Mucosa of descending colon (tissue), 3 donors: ENCODE measurements at regions not wholly inside any gene's neighbourhood (a gene's known extent, or its start where the extent isn't known, plus 50 kb on each side); places are given as distances from the start of the nearest gene placed in this dataset.

Source experiments
- ATAC-seq: fragments of 200-7000 bp; cut with Tn5 transposase; one replicate; pipeline ENCODE4 v1.9.1; 2020; ENCODE audit warnings: mild to moderate bottlenecking, moderate library complexity
- DNase-seq, 3 donors: peaks; one replicate each; pipeline ENCODE4 v3.0.0-alpha.2; 2020
- H3K36me3 ChIP-seq: fragments of 200-600 bp; one replicate; pipeline ENCODE4 v1.8.0; 2021; ENCODE audit warnings: low read depth, mild to moderate bottlenecking
- H3K4me1 ChIP-seq: fragments of 200-600 bp; one replicate; pipeline ENCODE4 v1.8.0; 2021; ENCODE audit warnings: low read depth, mild to moderate bottlenecking
- H3K4me3 ChIP-seq: fragments of 200-600 bp; one replicate; pipeline ENCODE4 v1.8.0; 2021; ENCODE audit warnings: mild to moderate bottlenecking
- H3K9me3 ChIP-seq: fragments of 200-600 bp; one replicate; pipeline ENCODE4 v1.8.0; 2021; ENCODE audit warnings: mild to moderate bottlenecking
- intact Hi-C, 2 donors: fragments of 100-400 bp; cut with DNase I in 1 of 2; cut with micrococcal nuclease in 1 of 2; formaldehyde crosslinking; loops; one replicate each; pipeline versions ENCODE4 v1.11.0 to v1.11.1; 2022; cut with DNase I, micrococcal nuclease
- TF ChIP-seq, protein P1 (sequence below): fragments of 200-600 bp; IDR thresholded peaks from one replicate; pipeline ENCODE4 v1.8.0; 2022; ENCODE audit warnings: antibody characterized with exemption, mild to moderate bottlenecking
- donor health status: DM: no; HTN: no; CAD: no; lungs with moderate emphysema.
- donor health status: DM: no; HTN: no; CAD: no.
- donor health status: DM: no; HTN: yes; CAD: no.

GRCh38 chr5:167694325-167695147, 596.9 kb upstream of the WWC1 start:
- intact Hi-C loops = no loop called here
- ATAC-seq = no peak

DNA sequence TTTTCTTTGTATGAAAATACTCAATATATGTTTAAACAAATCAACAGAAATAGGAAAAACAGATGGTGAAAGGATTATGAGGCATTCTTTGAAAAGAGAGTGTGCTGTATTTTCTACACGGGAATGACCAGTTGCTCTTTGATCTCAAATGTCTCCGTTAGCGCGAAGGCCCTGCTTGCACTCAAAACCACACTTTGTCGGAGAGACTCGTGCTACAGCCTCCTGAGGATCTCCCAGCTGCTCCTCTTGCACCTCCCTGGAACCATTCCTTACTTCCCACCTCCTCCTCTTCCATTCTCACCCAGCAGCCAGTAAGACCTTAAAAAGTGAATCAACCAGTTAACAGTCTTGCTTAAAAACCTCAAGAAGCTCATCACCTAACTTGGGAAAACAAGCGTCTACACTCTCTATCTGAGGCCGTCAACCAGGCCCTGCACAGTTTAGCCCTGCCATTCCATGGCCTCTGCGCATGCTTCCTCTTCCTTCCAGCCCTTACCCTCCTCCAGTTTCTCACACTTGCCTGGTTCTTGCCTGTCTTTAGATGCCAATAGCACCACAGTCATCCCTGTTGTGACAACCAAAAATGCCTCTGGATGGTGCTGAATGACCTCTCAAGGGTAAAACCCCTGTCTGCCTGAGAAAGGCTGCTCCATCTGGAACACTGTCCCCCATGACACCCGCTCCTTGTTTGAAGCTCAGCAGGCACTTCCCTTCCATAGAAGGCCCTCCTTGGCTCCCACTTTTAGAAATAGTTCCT, 594.7 kb upstream of the WWC1 start:
- intact Hi-C loops = no loop called here
- TF ChIP-seq, protein P1, sequence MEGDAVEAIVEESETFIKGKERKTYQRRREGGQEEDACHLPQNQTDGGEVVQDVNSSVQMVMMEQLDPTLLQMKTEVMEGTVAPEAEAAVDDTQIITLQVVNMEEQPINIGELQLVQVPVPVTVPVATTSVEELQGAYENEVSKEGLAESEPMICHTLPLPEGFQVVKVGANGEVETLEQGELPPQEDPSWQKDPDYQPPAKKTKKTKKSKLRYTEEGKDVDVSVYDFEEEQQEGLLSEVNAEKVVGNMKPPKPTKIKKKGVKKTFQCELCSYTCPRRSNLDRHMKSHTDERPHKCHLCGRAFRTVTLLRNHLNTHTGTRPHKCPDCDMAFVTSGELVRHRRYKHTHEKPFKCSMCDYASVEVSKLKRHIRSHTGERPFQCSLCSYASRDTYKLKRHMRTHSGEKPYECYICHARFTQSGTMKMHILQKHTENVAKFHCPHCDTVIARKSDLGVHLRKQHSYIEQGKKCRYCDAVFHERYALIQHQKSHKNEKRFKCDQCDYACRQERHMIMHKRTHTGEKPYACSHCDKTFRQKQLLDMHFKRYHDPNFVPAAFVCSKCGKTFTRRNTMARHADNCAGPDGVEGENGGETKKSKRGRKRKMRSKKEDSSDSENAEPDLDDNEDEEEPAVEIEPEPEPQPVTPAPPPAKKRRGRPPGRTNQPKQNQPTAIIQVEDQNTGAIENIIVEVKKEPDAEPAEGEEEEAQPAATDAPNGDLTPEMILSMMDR = no peak
- Histone ChIP-seq H3K9me3 (no peaks in the 10 kb centered on the region), H3K4me3 (no peak overlapping the region), H3K4me1 (no peaks in the 10 kb centered on the region), H3K36me3 (no peaks in the 10 kb centered on the region)
- ATAC-seq = no peak
- DNase-seq = no peak

More at GRCh38 chr5:167694325-167695147, 596.9 kb upstream of the WWC1 start:
- Histone ChIP-seq H3K36me3 (no peaks in the 10 kb centered on the region), H3K4me1 (no peaks in the 10 kb centered on the region), H3K9me3 (no peaks in the 10 kb centered on the region), H3K4me3 (no peak overlapping the region)
- DNase-seq = no peak
- TF ChIP-seq, protein P1 = no peak

GRCh38 chr5:167699432-167699831, 592.0 kb upstream of the WWC1 start:
- TF ChIP-seq, protein P1 = no peak
- Histone ChIP-seq H3K36me3 (no peaks in the 10 kb centered on the region), H3K4me1 (no peaks in the 10 kb centered on the region), H3K4me3 (no peak overlapping the region), H3K9me3 (no peaks in the 10 kb centered on the region)
- ATAC-seq (no peak), DNase-seq (no peak)
- intact Hi-C loops = no loop called here

DNA sequence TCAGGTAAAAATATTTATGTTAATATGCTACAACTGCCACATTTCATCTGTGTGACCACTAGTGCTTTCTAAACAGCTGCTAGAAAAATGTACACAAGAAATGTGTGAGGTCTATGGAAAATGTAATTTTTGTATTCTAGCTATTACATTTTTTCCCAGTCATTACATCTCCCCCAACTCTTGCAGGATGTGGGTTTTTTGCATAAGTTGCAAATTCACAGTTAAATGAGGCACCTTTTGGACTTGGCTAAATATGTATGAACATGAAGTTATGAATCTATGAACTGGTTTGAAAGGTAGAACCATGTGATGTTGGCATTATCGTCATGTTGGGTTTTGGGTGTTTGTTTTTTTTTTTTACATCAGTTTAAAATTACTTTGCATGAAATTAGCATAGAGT, 590.4 kb upstream of the WWC1 start:
- Histone ChIP-seq H3K4me3 (no peak overlapping the region), H3K9me3 (no peaks in the 10 kb centered on the region), H3K4me1 (no peaks in the 10 kb centered on the region), H3K36me3 (no peaks in the 10 kb centered on the region)
- no peak for DNase-seq
- no peak for ATAC-seq
- TF ChIP-seq, protein P1 = no peak
- intact Hi-C loops = no loop called here

DNA sequence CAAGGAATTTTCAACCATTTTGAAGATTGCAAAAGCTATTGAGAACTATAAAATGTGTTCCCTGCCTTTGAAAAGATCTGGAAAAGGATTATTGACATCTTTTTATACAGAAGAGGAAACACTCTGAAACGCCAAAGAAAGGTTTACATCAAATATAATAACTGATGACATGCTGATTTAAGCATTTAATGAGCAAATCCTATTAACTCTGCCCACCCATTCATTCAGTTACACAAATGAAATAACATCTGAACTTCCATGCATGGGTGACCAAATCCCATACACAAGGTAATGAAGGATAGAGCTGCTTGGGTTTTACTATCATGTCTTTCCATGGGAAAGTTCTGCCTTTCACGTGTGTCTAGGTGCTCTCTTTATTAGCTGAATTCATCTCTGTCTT, 589.4 kb upstream of the WWC1 start:
- Histone ChIP-seq H3K4me1 (no peaks in the 10 kb centered on the region), H3K9me3 (no peaks in the 10 kb centered on the region), H3K36me3 (no peaks in the 10 kb centered on the region), H3K4me3 (no peak overlapping the region)
- TF ChIP-seq, protein P1 = no peak
- no peak for DNase-seq
- intact Hi-C loops = no loop called here
- no peak for ATAC-seq
